Muscle of leg (tissue), 3 donors: ENCODE measurements at regions not wholly inside any gene's neighbourhood (a gene's known extent, or its start where the extent isn't known, plus 50 kb on each side); places are given as distances from the start of the nearest gene placed in this dataset.
"Not testable (repeated sequence)": the region's sequence is repeated elsewhere in the genome, so short reads cannot be mapped to it uniquely, and the experiment has no call there.

Experiments
- DNase-seq: peaks from one replicate; pipeline ENCODE4 v3.0.0; 2013
- H3K27ac ChIP-seq: one replicate; pipeline ENCODE4 v1.5.1; 2013; ENCODE audit warnings: mild to moderate bottlenecking, low read length, control low read depth
- H3K27me3 ChIP-seq: one replicate; pipeline ENCODE4 v1.6.1; 2013; ENCODE audit warnings: low read length; ENCODE audit not compliant: control insufficient read depth, insufficient read depth
- H3K36me3 ChIP-seq: one replicate; pipeline ENCODE4 v1.6.1; 2013; ENCODE audit warnings: low read length; ENCODE audit not compliant: control insufficient read depth, insufficient read depth
- H3K4me1 ChIP-seq: one replicate; pipeline ENCODE4 v1.6.1; 2013; ENCODE audit warnings: low read length; ENCODE audit not compliant: control insufficient read depth, insufficient read depth
- H3K4me3 ChIP-seq: one replicate; pipeline ENCODE4 v1.5.1; 2013; ENCODE audit warnings: low read length, control low read depth
- H3K9me3 ChIP-seq: replicated peaks from 2 replicates; pipeline ENCODE4 v1.6.1; 2013; ENCODE audit warnings: low read depth, low read length; ENCODE audit not compliant: control insufficient read depth
- WGBS: methylation state at CpG from one replicate; pipeline ENCODE4 v1.1.5; 2013; ENCODE audit warnings: missing lambda C conversion rate; ENCODE audit not compliant: insufficient coverage; 5-methylcytosine and 5-hydroxymethylcytosine counted together

GRCh38 chr1:143665606-143666005 lies 306.2 kb downstream of the FAM72C start:
- H3K4me3 ChIP-seq: no peak overlapping the region
- peaks cover 23% of the 10 kb centered on the region for H3K27me3 ChIP-seq
- no peaks in the 10 kb centered on the region for H3K36me3 ChIP-seq
- no peak for DNase-seq
- WGBS: 77% methylated on average over 7 of the region's 9 CpGs
- no peaks in the 10 kb centered on the region for H3K4me1 ChIP-seq
- H3K27ac ChIP-seq: no peak overlapping the region
- no peaks in the 10 kb centered on the region for H3K9me3 ChIP-seq

- H3K9me3 ChIP-seq, H3K27ac ChIP-seq, H3K36me3 ChIP-seq, H3K4me1 ChIP-seq, DNase-seq, H3K4me3 ChIP-seq: not testable (repeated sequence)
- H3K27me3 ChIP-seq: peaks cover 28% of the 10 kb centered on the region
- 40% methylated on average over 1 of the region's 2 CpGs for WGBS
Observed at GRCh38 chr1:143663056-143663455, 308.7 kb downstream of the FAM72C start.

- peaks cover 24% of the 10 kb centered on the region for H3K27me3 ChIP-seq
- no peak overlapping the region for H3K27ac ChIP-seq
- WGBS: under 1% methylated on average over 46 of the region's 47 CpGs
- no peaks in the 10 kb centered on the region for H3K9me3 ChIP-seq
- H3K4me3 ChIP-seq: no peak overlapping the region
- no peak for DNase-seq
- no peaks in the 10 kb centered on the region for H3K36me3 ChIP-seq
- H3K4me1 ChIP-seq: no peaks in the 10 kb centered on the region
Observed at GRCh38 chr1:143661418-143662101, 310.2 kb downstream of the FAM72C start.

GRCh38 chr1:143660354-143660941 lies 311.3 kb downstream of the FAM72C start:
- no peaks in the 10 kb centered on the region for H3K4me1 ChIP-seq
- H3K27me3 ChIP-seq: peaks cover 24% of the 10 kb centered on the region
- no peak overlapping the region for H3K27ac ChIP-seq
- H3K9me3 ChIP-seq: no peaks in the 10 kb centered on the region
- no peaks in the 10 kb centered on the region for H3K36me3 ChIP-seq
- H3K4me3 ChIP-seq: no peak overlapping the region
- 16% methylated on average over 7 of the region's 14 CpGs for WGBS
- no peak for DNase-seq

- 32% methylated on average over 24 of the region's 24 CpGs for WGBS
- H3K27me3 ChIP-seq: peaks cover 45% of the 10 kb centered on the region
- no peaks in the 10 kb centered on the region for H3K4me1 ChIP-seq
- H3K27ac ChIP-seq: no peak overlapping the region
- H3K36me3 ChIP-seq: no peaks in the 10 kb centered on the region
- DNase-seq: no peak
- no peak overlapping the region for H3K4me3 ChIP-seq
- no peaks in the 10 kb centered on the region for H3K9me3 ChIP-seq
Observed at GRCh38 chr1:143653429-143653802, 318.4 kb downstream of the FAM72C start.

GRCh38 chr1:143652744-143653428 lies 318.9 kb downstream of the FAM72C start:
- 24% methylated on average over 35 of the region's 36 CpGs for WGBS
- H3K36me3 ChIP-seq: no peaks in the 10 kb centered on the region
- H3K9me3 ChIP-seq: no peaks in the 10 kb centered on the region
- peaks cover 45% of the 10 kb centered on the region for H3K27me3 ChIP-seq
- no peaks in the 10 kb centered on the region for H3K4me1 ChIP-seq
- no peak overlapping the region for H3K27ac ChIP-seq
- no peak for DNase-seq
- H3K4me3 ChIP-seq: no peak overlapping the region

GRCh38 chr1:143652187-143652586 lies 319.6 kb downstream of the FAM72C start:
- WGBS: 5% methylated on average over 15 of the region's 22 CpGs
- H3K27ac ChIP-seq: no peak overlapping the region
- no peaks in the 10 kb centered on the region for H3K4me1 ChIP-seq
- peaks cover 45% of the 10 kb centered on the region for H3K27me3 ChIP-seq
- H3K4me3 ChIP-seq: no peak overlapping the region
- no peak for DNase-seq
- no peaks in the 10 kb centered on the region for H3K9me3 ChIP-seq
- H3K36me3 ChIP-seq: no peaks in the 10 kb centered on the region

- H3K27ac ChIP-seq: no peak overlapping the region
- 10% methylated on average over 27 of the region's 31 CpGs for WGBS
- DNase-seq: no peak
- H3K4me1 ChIP-seq: no peaks in the 10 kb centered on the region
- no peak overlapping the region for H3K4me3 ChIP-seq
- no peaks in the 10 kb centered on the region for H3K36me3 ChIP-seq
- peaks cover 45% of the 10 kb centered on the region for H3K27me3 ChIP-seq
- H3K9me3 ChIP-seq: no peaks in the 10 kb centered on the region
Observed at GRCh38 chr1:143651350-143651992, 320.3 kb downstream of the FAM72C start.

GRCh38 chr1:143644035-143644434 lies 327.8 kb downstream of the FAM72C start:
- not testable (repeated sequence) for DNase-seq, H3K9me3 ChIP-seq, H3K4me1 ChIP-seq, H3K27ac ChIP-seq, H3K36me3 ChIP-seq, H3K4me3 ChIP-seq
- peaks cover 17% of the 10 kb centered on the region for H3K27me3 ChIP-seq
- no CpG with 5 or more reads among the region's 1 CpG for WGBS

- Histone ChIP-seq H3K9me3 (no peaks in the 10 kb centered on the region), H3K4me1 (no peaks in the 10 kb centered on the region), H3K27me3 (peaks cover 17% of the 10 kb centered on the region), H3K27ac (no peak overlapping the region), H3K36me3 (no peaks in the 10 kb centered on the region), H3K4me3 (no peak overlapping the region)
- no peak for DNase-seq
- under 1% methylated on average over 36 of the region's 56 CpGs for WGBS
Observed at GRCh38 chr1:143643148-143643885, 328.5 kb downstream of the FAM72C start.
